ENCODE measurements at regions not wholly inside any gene's neighbourhood (a gene's known extent, or its start where the extent isn't known, plus 50 kb on each side); places are given as distances from the start of the nearest gene placed in this dataset.

GRCh38 chr21:27104846-27105431 is 138.1 kb upstream of the ADAMTS5 start:
- TF ChIP-seq, protein P1, sequence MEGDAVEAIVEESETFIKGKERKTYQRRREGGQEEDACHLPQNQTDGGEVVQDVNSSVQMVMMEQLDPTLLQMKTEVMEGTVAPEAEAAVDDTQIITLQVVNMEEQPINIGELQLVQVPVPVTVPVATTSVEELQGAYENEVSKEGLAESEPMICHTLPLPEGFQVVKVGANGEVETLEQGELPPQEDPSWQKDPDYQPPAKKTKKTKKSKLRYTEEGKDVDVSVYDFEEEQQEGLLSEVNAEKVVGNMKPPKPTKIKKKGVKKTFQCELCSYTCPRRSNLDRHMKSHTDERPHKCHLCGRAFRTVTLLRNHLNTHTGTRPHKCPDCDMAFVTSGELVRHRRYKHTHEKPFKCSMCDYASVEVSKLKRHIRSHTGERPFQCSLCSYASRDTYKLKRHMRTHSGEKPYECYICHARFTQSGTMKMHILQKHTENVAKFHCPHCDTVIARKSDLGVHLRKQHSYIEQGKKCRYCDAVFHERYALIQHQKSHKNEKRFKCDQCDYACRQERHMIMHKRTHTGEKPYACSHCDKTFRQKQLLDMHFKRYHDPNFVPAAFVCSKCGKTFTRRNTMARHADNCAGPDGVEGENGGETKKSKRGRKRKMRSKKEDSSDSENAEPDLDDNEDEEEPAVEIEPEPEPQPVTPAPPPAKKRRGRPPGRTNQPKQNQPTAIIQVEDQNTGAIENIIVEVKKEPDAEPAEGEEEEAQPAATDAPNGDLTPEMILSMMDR (optimal IDR thresholded peaks at IDR 0.05 in 1 of 3, IDR thresholded peaks at IDR 0.05 in 1 of 3, conservative IDR thresholded peaks at IDR 0.05 in 1 of 3; ENCODE audit: extremely low read depth in 1 of 3, insufficient read depth in 2 of 3, low read length in 3 of 3) = no peak
- TF ChIP-seq EZH2 (IDR thresholded peaks at IDR 0.05; ENCODE audit: low read length) = no peak
